ENCODE measurements at regions not wholly inside any gene's neighbourhood (a gene's known extent, or its start where the extent isn't known, plus 50 kb on each side); places are given as distances from the start of the nearest gene placed in this dataset.

DNA sequence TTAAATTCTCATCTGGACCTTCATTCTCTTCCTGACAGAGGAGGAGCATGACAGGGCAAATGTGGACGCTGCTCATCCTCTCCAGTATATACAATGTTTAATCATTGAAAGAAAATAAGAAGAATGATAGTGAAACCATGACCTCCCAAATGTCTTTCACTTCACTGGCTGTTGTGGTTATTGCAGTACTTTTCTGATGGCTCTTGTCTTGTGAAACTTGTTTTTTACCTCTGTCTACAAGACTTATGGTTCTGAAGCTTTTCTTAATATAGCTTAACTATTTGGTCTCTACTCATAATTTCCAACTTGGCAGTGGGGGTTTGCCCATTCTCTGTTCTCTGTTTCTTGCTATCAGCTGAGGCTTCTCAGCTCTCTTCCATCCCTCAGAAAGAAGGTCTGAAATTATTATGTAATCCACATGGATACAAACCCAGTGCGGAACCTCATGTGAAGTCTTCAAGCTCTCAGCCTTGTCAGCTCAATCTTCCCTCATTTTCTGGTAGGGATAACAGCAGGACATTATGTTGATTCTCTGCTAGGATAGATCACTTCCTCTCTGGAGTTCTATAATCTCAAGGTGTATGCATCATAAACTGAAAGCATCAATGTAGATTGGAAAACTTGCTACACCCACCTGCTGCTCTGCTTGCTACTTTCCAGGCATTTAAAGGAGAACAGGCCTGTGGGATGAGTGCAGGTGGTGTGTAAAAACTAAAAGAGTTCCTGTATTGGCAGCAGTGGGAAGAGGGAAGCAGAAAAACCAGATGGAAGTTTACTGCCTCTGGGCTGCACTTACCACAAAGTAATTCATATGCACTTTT is 250.3 kb upstream of the HTR2A start:
- no peak for DNase-seq (ENCODE audit: extremely low spot score)
- TF ChIP-seq POLR2AphosphoS5 (IDR thresholded peaks at IDR 0.05): no peak
- H3K36me3 ChIP-seq: no peaks in the 10 kb centered on the region
- no peaks in the 10 kb centered on the region for H3K27me3 ChIP-seq
- H3K4me3 ChIP-seq: no peak overlapping the region
- no peaks in the 10 kb centered on the region for H3K9me3 ChIP-seq
- H3K27ac ChIP-seq (replicated peaks in 1 of 4): no peak overlapping the region
- H3K4me1 ChIP-seq: peaks cover 0 to 5% (median 2%) of the 10 kb centered on the region in 4 donors
- intact Hi-C loops (cut with DNase I): no loop called here
- 83% methylated on average over 2 of the region's 2 CpGs for WGBS

GRCh38 chr13:47146136-47146535 is 249.3 kb upstream of the HTR2A start:
- Histone ChIP-seq H3K9me3 (no peaks in the 10 kb centered on the region), H3K4me3 (no peak overlapping the region), H3K27me3 (no peaks in the 10 kb centered on the region), H3K36me3 (no peaks in the 10 kb centered on the region), H3K4me1 (peaks cover 0 to 8% (median 4%) of the 10 kb centered on the region in 4 donors), H3K27ac (replicated peaks in 1 of 4) (no peak overlapping the region)
- intact Hi-C loops (cut with DNase I): no loop called here
- no peak for DNase-seq (ENCODE audit: extremely low spot score)
- TF ChIP-seq, protein P1, sequence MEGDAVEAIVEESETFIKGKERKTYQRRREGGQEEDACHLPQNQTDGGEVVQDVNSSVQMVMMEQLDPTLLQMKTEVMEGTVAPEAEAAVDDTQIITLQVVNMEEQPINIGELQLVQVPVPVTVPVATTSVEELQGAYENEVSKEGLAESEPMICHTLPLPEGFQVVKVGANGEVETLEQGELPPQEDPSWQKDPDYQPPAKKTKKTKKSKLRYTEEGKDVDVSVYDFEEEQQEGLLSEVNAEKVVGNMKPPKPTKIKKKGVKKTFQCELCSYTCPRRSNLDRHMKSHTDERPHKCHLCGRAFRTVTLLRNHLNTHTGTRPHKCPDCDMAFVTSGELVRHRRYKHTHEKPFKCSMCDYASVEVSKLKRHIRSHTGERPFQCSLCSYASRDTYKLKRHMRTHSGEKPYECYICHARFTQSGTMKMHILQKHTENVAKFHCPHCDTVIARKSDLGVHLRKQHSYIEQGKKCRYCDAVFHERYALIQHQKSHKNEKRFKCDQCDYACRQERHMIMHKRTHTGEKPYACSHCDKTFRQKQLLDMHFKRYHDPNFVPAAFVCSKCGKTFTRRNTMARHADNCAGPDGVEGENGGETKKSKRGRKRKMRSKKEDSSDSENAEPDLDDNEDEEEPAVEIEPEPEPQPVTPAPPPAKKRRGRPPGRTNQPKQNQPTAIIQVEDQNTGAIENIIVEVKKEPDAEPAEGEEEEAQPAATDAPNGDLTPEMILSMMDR (IDR thresholded peaks at IDR 0.05): no peak
- TF ChIP-seq POLR2AphosphoS5 (IDR thresholded peaks at IDR 0.05) (no peak), EP300 (IDR thresholded peaks at IDR 0.05) (no peak), POLR2A (IDR thresholded peaks at IDR 0.05; ENCODE audit: low read depth) (no peak)

- H3K4me3 ChIP-seq: no peak overlapping the region
- H3K27ac ChIP-seq (replicated peaks in 1 of 4): no peak overlapping the region
- no peaks in the 10 kb centered on the region for H3K36me3 ChIP-seq
- no peak for TF ChIP-seq POLR2A (IDR thresholded peaks at IDR 0.05; ENCODE audit: low read depth)
- TF ChIP-seq EP300 (IDR thresholded peaks at IDR 0.05): no peak
- TF ChIP-seq POLR2AphosphoS5 (IDR thresholded peaks at IDR 0.05): no peak
- TF ChIP-seq, protein P1 (IDR thresholded peaks at IDR 0.05): no peak
- peaks cover 0 to 8% (median 4%) of the 10 kb centered on the region in 4 donors for H3K4me1 ChIP-seq
- WGBS: 100% methylated on average over 1 of the region's 1 CpG
- H3K9me3 ChIP-seq: no peaks in the 10 kb centered on the region
- intact Hi-C loops (cut with DNase I): no loop called here
- no peaks in the 10 kb centered on the region for H3K27me3 ChIP-seq
- DNase-seq (ENCODE audit: extremely low spot score): no peak
Observed at GRCh38 chr13:47144782-47145181, 247.9 kb upstream of the HTR2A start.

- no peaks in the 10 kb centered on the region for H3K9me3 ChIP-seq
- no peak overlapping the region for H3K4me3 ChIP-seq
- no peaks in the 10 kb centered on the region for H3K27me3 ChIP-seq
- WGBS: 49% methylated on average over 2 of the region's 2 CpGs
- TF ChIP-seq POLR2AphosphoS5 (IDR thresholded peaks at IDR 0.05): no peak
- no peak for TF ChIP-seq POLR2A (IDR thresholded peaks at IDR 0.05; ENCODE audit: low read depth)
- TF ChIP-seq, protein P1 (IDR thresholded peaks at IDR 0.05): no peak
- TF ChIP-seq EP300 (IDR thresholded peaks at IDR 0.05): no peak
- no peak for DNase-seq (ENCODE audit: extremely low spot score)
- peaks cover 0 to 8% (median 4%) of the 10 kb centered on the region in 4 donors for H3K4me1 ChIP-seq
- H3K27ac ChIP-seq (replicated peaks in 1 of 4): no peak overlapping the region
- H3K36me3 ChIP-seq: no peaks in the 10 kb centered on the region
- intact Hi-C loops (cut with DNase I): no loop called here
Observed at GRCh38 chr13:47142105-47142504, 245.3 kb upstream of the HTR2A start.

DNA sequence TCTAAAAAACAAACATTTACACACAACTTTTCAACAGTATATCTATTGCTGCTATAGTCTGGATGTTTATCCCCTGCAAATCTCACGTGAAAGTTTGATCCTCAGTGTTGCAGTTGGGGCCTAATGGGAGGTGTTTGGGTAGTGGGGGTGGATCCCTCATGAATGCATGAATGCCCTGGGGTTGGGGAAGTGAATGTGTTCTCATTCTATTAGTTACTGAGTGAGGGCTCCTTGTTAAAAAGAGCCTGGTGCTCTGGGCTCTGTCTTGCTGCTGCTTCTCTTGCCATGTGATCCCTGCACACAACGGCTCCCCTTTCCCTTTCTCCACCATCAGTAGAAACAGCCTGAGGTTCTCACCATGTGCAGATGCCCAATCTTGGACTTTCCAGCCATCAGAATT is 242.7 kb upstream of the HTR2A start:
- Histone ChIP-seq H3K4me3 (no peak overlapping the region), H3K27ac (replicated peaks in 1 of 4) (no peak overlapping the region), H3K36me3 (no peaks in the 10 kb centered on the region), H3K27me3 (no peaks in the 10 kb centered on the region), H3K9me3 (no peaks in the 10 kb centered on the region), H3K4me1 (peaks cover 0 to 8% (median 4%) of the 10 kb centered on the region in 4 donors)
- WGBS: 65% methylated on average over 2 of the region's 2 CpGs
- TF ChIP-seq POLR2AphosphoS5 (IDR thresholded peaks at IDR 0.05) (no peak), EP300 (IDR thresholded peaks at IDR 0.05) (no peak), POLR2A (IDR thresholded peaks at IDR 0.05; ENCODE audit: low read depth) (no peak)
- TF ChIP-seq, protein P1 (IDR thresholded peaks at IDR 0.05): no peak
- DNase-seq (ENCODE audit: extremely low spot score): no peak
- intact Hi-C loops (cut with DNase I): no loop called here

Measured in esophagus muscularis mucosa (tissue), 4 donors.